ENCODE measurements at regions not wholly inside any gene's neighbourhood (a gene's known extent, or its start where the extent isn't known, plus 50 kb on each side); places are given as distances from the start of the nearest gene placed in this dataset.

GRCh38 chr20:39705032-39705431 is 742.9 kb downstream of the DHX35 start:
- TF ChIP-seq, protein P1, sequence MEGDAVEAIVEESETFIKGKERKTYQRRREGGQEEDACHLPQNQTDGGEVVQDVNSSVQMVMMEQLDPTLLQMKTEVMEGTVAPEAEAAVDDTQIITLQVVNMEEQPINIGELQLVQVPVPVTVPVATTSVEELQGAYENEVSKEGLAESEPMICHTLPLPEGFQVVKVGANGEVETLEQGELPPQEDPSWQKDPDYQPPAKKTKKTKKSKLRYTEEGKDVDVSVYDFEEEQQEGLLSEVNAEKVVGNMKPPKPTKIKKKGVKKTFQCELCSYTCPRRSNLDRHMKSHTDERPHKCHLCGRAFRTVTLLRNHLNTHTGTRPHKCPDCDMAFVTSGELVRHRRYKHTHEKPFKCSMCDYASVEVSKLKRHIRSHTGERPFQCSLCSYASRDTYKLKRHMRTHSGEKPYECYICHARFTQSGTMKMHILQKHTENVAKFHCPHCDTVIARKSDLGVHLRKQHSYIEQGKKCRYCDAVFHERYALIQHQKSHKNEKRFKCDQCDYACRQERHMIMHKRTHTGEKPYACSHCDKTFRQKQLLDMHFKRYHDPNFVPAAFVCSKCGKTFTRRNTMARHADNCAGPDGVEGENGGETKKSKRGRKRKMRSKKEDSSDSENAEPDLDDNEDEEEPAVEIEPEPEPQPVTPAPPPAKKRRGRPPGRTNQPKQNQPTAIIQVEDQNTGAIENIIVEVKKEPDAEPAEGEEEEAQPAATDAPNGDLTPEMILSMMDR (IDR thresholded peaks at IDR 0.05; ENCODE audit: low read length): no peak
- no peak for TF ChIP-seq EZH2 (IDR thresholded peaks at IDR 0.05; ENCODE audit: borderline replicate concordance, low read length)
